ENCODE measurements at regions not wholly inside any gene's neighbourhood (a gene's known extent, or its start where the extent isn't known, plus 50 kb on each side); places are given as distances from the start of the nearest gene placed in this dataset.
A peak's percentile ranks its signal among the peaks of the same experiment; 100 is the strongest.

DNA sequence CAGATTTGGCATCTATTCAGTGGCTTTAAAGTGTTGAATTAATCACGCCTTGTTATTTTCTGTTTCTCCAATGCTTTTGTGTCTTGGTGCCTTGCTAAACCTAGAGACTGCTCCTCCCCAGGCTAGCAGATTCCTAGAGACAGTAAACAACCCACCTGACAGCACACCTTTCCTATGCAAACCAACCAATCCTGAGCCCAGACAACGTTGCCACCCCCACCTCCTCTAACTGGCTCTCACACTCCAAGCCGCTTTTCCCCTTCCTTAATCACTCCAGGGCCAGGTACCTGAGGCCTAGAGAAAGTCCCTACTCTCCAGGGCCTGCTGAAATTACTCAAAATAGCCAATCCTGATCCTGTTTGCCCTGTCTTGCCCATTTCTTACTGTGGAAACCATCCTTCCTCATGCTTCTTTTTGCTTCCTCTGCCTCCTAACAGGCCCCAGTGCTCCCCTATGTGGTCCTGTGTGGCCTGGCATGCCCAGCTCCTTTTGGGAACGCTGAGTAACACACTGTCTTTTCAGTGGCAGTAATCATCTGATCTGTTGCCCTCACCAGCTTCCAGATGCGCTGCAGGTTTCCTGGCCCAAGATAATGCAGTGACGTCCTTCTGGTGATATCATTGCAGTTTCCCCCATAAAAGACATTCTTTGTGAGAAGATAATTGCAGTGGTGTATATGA is 53.4 kb downstream of the GAS1 start:
- FAIRE-seq, result no peak

DNA sequence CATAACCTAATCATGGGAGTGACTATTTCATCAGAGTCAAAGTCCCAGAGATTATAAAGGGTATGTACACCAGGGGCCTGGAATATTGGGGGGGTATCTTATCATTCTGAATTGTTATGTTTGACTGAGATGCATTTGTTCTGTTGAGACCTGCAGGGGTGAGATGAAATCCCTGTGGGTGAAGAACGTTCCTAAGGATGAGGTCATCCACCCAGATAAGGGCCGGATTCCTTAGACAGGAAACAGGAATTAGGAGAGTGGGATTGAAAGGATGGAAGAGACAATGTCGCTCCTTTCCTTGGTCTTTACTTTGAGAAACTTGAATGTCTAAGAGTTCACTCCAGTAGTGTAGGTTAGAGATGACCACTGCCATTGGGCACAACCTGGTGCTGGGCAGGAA is 54.7 kb downstream of the GAS1 start:
- no peak for FAIRE-seq

DNA sequence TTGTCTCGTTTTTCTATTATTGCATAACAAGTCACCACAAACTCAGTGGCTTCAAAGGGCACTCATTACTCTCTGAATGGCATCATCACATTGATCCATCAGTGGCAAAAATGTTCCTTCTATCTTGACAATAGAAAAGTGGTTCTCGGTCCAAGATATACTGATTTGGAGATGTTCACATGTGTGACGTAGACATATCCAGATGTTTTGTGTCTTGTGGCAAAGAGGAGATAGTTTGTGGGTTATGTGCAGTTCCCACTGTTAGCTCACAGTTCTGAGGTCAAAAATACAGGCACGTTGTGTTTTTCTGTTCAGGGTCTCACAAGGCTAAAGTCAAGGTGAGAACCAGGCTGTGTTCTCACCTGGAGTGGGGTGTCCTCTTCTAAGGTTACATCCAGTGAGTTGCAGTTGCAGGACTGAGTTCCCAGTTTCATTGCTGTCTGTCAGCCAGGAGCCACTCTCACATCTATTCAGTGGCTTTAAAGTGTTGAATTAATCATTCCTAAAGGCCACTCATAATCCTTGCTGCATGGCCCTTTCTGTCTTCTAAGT is 55.3 kb downstream of the GAS1 start:
- FAIRE-seq, result no peak

DNA sequence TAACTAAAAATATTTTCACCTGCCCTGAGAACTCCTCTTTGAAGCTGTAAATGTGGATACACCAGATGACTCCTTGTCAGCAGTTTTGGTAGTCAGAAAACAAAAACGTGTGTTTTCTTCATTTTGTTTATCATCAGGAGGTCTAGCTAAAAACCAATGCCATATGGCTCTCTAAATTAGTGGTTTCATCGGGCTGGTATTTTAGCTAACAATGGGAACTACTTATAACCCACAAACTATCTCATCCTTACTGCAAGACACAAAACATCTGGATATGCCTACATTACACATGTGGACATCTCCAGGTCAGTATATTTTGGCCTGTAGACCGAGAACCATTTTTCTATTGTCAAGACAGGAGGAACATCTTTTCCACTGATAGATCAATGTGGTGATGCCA is 56.2 kb downstream of the GAS1 start:
- FAIRE-seq, result no peak

DNA sequence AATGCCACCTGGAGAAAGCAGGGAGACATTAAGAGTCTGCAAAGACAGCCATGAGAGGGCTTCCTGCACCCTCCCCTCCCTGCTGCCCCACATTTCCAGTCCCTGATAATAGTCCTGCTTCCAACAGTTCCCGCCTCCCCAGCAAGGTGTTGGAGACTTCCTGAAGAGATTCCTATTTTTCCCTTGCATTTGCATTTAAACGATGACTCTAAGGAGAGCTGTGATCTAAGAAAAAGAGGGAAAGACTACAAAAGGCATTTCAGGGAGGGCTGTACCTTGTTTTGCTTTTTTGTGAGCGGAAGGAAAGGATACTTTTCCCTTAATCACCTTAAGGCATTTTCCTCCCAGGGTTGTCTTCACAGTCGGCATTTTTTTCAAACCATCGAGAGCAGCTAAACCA is 62.1 kb downstream of the GAS1 start:
- no peak for FAIRE-seq

DNA sequence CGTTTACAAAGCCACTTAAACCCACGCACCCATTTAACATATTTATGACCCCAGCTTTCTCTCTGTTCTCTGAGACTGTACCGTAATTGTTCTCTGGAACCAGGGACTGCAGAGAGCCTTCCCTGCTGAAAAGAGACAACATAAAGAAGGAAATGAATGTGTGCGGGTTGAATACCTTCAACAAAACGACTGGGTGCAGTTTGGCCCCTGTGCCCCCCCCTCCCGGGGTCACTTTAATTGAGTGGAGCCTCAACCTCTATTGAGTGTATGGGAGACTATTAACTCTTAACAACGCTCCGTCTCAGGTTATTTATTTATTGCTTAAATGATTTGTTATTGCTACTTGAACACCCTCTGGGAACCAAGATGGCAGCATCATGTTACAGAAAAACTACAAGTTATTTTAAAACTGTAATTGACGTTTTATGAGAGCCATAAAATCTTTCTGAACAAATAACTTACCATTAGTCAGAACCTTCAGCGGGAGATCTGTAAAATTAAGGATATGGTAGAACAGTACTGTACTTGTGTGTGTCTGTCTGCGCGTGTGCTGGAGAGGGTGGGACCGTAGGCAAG is 70.6 kb downstream of the GAS1 start:
- FAIRE-seq, result no peak

DNA sequence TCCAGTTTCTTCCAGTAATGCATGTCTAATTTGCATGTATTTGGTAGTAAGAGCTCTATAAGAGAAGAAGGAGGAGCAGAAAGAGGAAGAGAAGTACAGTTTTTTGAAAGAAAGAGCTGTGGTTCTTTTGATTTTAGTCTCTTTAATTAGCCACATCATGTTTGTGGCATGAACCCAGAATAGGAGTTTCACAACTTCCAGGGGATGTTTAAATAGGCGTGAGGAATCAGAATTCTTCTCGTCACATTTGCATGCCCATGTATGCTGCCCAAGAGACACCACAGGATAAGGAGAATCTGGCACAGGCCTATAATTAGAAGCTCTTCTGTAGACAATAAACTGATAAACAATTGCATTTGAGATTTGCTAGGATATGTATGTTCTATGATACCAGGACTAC is 78.7 kb downstream of the GAS1 start:
- FAIRE-seq, result no peak

DNA sequence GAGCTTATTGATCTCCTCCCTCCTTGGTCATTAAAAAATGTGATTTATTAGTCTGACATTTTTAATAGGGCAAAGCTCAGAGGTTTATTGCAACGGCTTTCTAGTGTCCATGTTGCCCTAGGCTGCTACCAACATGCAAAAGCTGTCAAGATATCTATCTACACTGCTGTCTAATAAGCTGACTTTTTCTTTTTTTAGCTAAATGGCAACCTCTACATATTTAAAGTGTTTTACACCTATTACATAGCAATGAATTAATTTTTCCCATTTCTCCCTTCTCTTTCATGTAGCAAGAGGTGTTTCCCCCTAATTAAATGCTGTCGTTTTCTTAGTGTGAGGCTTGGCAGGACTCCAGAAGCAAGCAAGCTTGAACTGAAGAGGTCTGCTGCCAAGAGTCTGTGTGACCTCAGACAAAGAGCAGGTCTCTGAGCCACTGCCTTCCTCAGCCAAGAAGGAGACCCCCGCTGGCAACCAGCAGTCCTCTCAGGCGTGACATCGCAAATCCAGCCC is 79.4 kb downstream of the GAS1 start:
- FAIRE-seq, result peak; percentile 18

DNA sequence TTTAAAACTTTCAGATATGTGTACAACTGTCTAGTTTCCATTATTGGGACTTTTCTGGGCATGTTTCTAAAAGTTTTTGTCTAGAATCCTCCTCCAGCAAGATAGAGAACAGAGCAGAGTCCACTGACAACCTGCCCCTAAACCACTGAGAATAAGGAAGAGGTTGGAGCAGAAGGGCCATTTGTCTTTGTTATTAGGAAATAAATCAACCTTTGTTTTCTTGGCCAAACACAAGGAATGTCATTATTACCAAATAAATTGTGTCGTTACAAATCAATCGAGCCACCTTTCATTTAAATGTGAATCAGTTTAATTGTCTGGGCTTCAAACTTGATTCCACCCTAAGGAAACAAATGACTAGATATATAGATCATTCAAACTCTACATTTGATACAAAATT is 81.4 kb downstream of the GAS1 start:
- no peak for FAIRE-seq

DNA sequence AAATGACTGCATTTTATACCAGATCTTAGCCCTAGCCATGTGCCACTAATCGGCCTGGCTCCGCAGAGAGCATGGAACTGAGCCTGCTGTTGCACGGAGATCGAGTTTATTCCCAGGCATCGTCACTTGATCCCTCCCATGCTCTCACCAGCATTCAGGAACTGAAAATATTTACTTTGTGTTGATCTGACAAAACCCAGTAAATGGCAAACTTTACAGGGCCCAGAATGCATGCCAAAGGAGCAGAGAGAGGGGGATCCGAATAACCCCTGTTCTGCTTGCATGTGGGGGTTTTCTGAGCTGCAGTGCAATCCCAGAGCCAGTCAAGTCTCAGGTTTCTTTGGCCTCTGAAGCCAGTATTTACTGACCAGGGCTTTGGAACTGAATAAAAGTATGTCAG is 87.3 kb downstream of the GAS1 start:
- no peak for FAIRE-seq

DNA sequence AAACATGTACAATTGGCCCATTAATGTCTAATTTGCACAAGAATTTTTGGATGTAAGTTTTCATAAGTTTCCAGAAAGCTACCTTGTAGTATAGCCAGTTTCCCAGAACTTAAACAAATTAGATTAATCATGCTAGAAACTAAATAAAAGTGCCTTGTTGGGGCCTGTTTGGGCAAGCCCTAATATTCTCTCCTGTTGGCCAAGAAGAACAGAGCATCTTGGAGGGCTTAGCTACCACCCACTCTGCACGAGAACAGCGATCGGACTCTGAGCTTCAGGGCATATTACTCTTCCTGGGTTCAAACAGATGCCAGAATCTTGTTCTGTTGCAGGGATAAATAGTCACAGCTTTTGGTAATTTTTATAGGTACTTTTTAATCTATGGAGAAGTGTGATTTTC is 88.2 kb downstream of the GAS1 start:
- FAIRE-seq, result no peak

DNA sequence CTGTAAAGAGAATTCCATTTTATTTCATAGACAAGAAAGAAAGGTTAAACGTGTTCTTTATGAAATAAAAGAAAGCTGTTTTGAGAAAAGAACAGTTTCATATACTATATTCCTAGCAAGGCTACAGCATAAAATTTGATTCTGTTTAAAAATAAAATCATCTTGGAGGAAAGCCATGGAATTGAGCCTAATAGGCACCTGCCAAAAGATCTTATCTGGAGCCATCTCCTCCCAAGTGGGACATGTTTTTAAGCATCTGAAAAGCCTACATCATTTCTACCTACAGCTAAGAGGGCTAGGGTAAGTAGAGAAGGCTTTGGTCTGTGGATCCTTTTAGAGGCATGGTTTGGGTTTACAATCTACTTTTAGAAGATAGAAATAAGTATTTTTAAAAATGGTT is 89.3 kb downstream of the GAS1 start:
- FAIRE-seq, result no peak

DNA sequence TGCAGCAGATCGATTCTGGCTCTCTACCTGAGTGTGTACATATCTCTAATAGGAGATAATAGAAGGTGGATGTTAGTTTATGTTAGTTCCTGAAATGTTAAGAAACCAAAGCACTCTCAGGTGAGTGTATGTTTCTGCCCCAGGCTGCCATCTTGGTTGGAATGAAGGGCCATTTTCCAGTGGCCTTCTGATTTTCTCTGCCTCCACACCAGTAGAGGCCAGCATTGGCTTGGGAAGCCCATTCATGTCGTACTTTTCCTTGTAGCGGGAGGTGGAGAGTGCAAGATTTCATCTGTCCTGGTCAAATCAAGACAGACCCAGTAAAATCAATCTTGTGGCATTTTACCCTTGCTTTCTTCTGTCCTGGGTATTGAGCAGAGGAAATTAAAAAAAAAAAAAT is 91.0 kb downstream of the GAS1 start:
- no peak for FAIRE-seq

DNA sequence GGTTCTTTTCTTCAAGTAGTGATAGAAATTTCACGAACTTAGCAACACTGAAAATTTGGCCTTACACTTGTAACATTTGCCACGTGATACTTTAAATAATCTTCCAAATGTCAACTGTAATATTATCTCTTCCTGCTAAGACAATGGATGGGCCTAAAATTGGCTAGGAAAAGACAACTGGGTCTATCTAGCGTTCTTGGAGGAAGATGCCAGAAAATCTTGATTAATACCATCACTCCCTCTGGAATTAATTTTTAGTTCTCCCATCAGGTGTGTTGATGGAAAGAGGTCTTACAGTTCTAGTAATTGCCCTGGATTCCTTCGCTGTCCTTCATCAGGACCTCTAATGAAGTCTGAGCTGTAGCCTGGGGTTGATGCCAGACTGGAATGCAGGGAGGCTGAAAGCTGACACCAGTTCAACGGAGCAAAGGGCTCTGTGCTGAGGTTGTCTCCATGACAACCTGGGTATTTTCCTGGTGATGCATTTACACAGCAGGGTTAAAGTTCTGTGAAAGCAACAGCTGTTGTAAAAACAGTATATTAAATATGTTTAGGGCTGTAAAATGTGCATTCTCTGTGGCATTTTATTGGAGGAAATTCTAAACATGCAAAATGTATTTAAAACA is 92.3 kb downstream of the GAS1 start:
- peak; percentile 86 for FAIRE-seq

DNA sequence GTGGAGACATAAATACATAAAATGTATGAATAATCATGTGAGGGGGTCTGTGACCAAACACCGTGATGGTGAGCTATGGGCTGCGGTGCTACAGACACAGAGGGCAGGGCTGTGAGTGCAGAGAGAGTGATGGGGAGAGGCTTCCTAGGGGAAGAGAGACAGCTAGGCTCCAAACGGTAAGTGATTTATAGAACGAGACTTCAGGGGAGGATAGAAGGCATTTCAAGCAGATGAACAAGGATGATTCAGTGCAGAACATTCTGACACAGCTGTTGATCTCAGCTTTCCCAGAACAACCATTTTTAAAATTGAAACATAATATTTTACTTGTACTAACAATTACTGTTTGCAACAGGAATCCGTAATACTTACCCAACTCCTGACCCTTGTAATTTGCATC is 100.7 kb downstream of the GAS1 start:
- FAIRE-seq, result no peak

DNA sequence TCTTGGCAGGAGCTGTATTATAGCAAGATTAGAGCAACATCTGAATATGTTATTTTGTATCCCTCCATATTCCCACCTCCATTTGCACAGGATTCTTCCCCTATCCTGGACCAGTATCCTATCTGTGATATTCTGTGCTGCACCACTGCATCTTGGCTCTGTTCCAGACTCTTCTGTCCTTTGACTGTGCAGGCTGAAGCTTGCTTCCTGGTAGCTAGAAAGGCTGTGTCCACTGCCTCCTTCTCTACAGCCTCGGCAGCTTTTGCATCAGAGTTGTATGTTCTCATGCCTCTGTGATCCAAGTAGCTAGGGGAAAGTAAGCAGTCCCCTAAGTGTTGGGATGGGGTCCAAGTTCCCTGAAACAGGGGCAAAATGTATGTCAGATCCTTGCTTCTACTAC is 104.1 kb downstream of the GAS1 start:
- FAIRE-seq, result no peak

DNA sequence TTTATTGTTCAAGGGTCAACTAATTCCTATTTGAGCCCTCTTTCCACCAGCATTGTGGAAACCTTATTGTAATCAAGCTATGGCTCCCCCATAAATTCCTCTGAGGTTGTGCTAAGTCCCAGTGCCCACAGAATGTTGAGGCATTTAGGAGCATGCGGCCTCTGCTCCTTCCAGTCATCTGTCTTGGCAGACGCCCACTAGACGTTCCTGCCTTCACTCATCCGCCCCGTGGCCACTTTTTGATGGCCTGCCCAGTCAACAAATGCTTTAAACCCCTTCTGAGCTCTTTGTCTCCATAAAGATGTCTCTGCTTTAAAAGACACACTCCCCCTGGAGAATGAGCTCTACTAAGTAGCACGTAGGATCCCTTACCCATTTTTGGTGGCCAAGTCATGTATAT is 104.7 kb downstream of the GAS1 start:
- FAIRE-seq, result no peak

DNA sequence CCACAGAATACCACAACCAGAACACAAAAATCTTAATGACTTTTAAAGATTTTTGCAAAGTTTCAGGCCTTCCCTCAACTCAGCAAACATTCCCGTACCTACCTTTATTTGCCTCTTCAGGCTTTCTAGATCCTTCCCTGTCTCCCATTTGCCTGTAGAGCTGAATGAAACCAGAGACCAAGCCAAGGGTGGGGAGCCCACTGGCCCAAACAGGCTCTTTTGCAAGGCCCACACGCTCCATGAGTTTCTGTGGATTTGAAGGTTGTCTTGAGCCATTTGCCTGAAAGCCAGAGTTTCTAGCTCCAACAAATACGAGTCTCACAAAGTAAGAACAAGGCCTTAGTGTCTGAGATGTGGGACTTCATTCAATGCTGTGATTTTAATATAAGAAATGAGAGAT is 107.8 kb downstream of the GAS1 start:
- no peak for FAIRE-seq

DNA sequence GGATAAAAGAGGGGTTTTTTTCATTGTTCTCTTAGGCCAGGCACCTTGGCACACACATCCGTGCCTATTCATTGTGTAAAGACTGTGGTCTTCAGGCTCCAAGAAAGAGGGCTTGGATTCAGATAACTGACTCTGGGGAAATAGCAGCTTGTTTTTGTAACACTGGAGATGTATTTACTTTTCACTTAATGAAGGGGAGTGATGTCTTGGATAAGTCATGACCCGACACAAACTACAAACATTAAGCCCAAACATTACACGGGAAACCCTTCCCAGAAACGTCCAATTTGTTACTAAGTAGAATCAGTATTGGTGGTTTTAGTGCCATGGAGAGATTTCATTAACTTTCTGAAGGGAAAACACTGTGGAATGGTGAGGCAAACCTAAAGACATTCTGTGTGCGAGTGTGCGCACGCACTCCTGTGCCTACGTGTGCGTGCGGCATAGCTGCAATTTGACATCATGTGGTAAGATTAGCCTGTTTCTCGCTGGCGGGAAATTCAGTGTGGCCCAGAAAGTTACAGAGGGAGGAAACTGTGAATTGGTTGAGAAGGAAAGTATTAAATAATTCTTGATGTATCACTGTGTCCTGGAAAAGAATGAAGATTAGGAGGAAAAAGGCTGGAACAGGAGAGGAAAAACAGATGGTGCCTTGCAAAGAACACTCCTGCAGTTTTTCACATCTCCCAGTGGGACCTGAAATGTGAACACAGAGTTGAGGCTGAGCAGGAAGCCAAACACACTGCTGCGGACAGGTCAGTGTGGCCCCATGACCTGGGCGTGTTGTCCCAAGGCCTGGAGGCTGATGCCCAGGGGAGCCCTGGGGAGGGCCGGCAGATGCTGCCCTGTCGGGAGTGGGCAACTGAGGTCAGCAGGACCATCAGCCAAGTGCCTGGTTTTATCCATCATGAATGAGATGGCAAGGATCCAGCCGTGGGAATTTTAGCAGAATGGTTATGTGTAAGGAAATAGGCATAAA is 108.5 kb downstream of the GAS1 start:
- no peak for FAIRE-seq

DNA sequence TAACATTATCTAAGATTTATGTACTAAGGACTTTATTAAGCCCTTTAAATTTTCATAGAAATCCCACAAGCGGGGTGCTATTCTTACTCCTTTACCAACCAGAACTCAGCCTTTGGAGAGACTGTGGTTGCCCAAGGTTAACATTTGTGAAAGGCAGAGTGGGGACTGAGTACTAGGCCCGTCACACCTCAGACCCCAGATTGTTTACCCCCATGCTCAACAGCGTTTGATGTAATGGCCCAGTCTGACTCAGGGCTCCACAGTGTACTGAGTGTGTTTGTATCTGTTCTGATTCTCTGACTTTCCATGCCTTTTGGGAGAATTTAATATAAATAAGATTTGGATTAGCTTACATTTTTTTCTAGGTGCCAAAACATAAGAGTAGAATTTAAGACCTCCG is 110.0 kb downstream of the GAS1 start:
- no peak for FAIRE-seq

DNA sequence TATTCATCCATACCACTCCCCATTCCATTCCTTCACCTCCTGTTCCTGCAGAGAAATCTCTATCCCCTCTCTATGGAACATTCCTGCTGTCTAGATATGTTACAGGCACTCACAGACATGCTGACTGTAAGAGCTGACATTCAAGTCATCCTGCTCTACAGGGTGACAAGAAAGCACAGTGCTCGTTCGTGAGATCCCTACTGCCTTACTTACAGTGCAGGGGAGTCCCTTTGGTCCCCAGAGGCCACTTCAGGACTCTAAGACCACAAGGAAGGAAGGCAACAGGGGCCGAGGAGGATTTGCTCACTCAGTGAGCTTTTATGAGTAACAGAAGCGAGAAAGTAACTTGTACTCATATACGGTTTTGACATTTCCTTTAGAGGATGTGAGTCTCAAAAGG is 110.5 kb downstream of the GAS1 start:
- no peak for FAIRE-seq

DNA sequence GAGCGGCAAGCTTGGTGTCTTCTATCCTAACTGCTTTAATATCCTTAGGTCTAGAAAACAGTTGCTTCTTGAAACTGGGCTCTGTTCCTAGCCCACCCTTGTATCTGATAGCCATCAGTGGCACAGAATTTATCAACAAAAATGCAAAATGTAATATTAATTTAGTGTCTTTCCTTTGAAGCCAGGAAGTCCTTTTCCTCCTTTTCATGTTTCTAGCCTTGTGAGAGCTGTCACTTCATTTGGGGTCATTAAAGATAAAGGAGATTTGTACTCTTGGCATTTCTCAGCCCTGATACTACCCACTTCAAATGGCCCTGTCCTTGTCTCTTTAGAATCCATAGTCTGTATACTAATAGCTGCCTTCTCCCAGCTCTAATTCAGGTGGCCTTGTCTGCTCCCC is 111.0 kb downstream of the GAS1 start:
- FAIRE-seq, result no peak

DNA sequence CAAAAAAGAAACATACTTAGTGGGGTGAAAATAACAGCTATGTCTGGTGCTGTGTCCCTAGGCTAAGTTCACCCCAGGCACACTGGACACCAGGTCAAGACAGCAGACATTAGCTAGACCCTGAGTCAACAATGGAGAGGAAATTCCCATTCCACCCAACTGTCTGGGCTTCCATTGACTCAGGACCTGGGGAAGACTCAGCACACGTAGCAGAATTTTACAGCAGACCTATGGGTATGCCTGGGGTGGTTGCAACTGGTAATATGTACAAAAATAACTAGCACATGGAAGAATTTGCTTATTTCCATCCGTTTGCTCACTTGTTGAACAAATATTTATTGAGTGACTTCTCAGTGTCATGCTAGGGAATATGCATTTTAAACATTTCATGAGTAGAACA is 117.0 kb downstream of the GAS1 start:
- FAIRE-seq, result no peak
